Keratinocyte (primary cell): ENCODE measurements at regions not wholly inside any gene's neighbourhood (a gene's known extent, or its start where the extent isn't known, plus 50 kb on each side); places are given as distances from the start of the nearest gene placed in this dataset.

Source experiments
- EZH2 ChIP-seq: IDR thresholded peaks from one replicate; pipeline ENCODE4 v1.6.1; 2012; ENCODE audit warnings: inconsistent platforms, mild to moderate bottlenecking, low read length, moderate library complexity
- TF ChIP-seq, protein P1 (sequence below), 3 experiments: IDR thresholded peaks in 1 of 3; conservative IDR thresholded peaks in 1 of 3; optimal IDR thresholded peaks in 1 of 3; 2 replicates in 2 of 3; 3 replicates in 1 of 3; pipeline versions ENCODE3 to v1.5.1; 2011; ENCODE audit warnings: low read length in 3 of 3, mild to moderate bottlenecking in 3 of 3, moderate library complexity in 2 of 3, control low read depth in 1 of 3, inconsistent platforms in 1 of 3; ENCODE audit not compliant: insufficient read depth in 2 of 3; ENCODE audit errors: extremely low read depth in 1 of 3

GRCh38 chr7:21106296-21106732, 319.6 kb upstream of the SP8 start:
- TF ChIP-seq, protein P1, sequence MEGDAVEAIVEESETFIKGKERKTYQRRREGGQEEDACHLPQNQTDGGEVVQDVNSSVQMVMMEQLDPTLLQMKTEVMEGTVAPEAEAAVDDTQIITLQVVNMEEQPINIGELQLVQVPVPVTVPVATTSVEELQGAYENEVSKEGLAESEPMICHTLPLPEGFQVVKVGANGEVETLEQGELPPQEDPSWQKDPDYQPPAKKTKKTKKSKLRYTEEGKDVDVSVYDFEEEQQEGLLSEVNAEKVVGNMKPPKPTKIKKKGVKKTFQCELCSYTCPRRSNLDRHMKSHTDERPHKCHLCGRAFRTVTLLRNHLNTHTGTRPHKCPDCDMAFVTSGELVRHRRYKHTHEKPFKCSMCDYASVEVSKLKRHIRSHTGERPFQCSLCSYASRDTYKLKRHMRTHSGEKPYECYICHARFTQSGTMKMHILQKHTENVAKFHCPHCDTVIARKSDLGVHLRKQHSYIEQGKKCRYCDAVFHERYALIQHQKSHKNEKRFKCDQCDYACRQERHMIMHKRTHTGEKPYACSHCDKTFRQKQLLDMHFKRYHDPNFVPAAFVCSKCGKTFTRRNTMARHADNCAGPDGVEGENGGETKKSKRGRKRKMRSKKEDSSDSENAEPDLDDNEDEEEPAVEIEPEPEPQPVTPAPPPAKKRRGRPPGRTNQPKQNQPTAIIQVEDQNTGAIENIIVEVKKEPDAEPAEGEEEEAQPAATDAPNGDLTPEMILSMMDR (optimal IDR thresholded peaks at IDR 0.05 in 1 of 3, IDR thresholded peaks at IDR 0.05 in 1 of 3, conservative IDR thresholded peaks at IDR 0.05 in 1 of 3; ENCODE audit: extremely low read depth in 1 of 3, insufficient read depth in 2 of 3, low read length in 3 of 3): no peak
- no peak for TF ChIP-seq EZH2
